ENCODE measurements at regions not wholly inside any gene's neighbourhood (a gene's known extent, or its start where the extent isn't known, plus 50 kb on each side); places are given as distances from the start of the nearest gene placed in this dataset.

DNA sequence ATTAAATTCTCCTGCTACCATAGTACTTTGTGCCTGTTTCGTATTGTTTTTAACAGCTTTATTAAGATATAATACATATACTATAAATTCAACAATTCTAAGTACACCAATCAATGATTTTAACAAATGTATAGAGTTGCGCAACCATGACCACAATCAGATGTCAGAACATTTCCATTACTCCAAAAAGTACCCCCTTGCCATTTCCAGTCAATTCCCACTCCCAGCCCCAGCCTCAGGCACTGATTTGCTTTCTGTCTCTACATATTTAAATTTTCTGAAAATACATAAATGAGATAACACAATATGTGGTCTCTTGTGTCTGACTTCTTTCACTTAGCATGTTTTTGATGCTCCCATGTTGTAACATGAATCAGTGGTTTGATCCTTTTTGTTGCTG lies 193.9 kb downstream of the FIGN start:
- DNase-seq = no peak

DNA sequence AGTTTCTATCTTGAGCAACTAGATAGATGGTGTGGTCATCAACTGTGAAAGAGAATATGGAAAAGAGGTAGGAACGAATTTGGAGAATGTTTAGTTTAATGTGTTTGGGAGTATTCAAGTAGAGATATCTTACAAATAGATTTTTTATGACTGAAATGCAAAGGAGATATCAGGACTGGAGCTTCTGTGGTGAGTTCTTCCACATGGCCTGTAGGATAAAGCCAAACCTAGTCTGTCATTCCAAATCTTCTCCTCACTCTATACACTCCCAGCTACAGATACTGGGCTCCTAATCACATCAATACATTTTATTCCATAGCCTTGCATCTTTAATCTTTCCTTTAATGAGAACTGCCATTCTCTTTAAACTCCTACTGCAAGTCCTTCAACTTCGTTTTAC lies 194.3 kb downstream of the FIGN start:
- DNase-seq = no peak

DNA sequence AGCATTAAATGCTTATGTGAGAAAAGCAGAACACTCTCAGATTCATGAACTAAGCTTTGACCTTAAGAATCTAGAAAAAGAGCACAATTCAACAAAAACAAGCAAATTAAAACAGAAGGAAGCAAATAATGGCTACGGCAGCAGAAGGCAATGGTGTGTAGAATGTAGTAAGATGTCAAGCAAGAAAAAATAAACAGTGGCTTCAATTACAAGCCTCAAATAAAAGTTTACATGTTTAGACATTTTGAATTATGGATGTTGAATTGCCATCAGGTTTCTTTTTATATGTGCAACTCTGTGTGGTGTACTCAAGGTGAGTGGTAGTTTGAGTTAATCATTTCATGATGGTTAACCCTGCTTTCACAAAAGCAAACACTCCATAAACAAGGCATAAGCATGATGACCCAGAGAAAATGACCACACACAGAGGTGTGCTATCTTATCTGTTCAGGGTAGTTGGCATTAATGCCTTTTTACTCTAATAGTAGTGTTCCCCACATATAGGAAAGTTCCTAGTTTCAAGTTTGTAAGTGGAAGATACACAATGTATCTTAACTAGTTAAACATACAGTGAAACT lies 207.1 kb downstream of the FIGN start:
- DNase-seq = no peak

DNA sequence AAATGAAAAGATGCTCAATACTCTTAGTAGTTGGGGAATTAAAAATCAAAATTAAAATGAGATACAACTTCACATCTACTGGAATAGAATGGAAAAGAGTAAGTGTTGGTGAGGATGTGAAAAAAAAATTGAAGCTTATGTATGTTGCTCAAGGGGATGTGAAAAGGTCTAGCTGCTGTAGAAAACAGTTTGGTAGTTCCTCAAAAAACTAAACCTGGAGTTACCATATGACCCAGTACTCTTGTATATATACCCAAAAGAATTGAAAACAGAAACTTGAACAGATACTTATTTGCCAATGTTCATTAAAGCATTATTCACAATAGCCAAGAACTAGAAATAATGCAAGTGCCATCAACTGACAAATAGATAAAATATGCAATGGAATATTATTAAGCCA lies 208.4 kb downstream of the FIGN start:
- no peak for DNase-seq

DNA sequence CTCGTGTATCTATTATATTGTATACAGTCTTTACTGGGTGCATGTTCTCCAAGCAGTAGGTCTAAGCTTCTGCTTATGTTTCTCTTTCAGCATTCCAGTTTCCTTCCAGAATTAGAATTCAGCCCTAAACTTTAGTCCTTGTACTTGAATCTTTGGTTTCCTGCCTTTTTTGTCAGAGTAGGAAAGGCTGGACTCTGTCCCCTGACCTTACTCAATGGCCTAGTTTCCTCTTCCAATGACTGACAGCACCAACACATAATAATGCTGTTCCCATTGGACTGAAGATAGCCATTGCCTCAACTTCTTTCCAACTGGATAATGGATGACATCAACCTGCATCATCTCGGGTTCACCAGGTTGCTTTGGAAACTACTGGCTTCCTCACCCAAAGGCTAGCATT lies 217.0 kb downstream of the FIGN start:
- DNase-seq = no peak

DNA sequence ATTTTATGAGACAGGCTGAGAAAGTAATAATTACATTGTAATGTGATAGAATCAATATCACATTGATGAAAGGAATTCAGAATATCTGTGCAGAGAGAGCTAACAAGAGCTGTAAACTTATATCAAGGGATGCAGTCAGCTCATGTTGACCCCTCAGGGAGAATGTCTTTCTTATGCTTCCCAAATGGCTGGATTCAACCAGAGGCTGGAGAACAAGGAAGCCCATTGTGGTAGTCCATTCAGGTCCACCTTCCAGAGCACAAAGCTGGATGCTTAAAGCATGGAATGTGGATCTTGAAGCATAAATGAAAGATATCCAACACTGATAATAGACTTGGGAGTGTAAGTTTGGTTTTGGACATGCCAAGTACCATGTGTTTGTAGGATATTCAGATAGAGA lies 220.0 kb downstream of the FIGN start:
- no peak for DNase-seq

DNA sequence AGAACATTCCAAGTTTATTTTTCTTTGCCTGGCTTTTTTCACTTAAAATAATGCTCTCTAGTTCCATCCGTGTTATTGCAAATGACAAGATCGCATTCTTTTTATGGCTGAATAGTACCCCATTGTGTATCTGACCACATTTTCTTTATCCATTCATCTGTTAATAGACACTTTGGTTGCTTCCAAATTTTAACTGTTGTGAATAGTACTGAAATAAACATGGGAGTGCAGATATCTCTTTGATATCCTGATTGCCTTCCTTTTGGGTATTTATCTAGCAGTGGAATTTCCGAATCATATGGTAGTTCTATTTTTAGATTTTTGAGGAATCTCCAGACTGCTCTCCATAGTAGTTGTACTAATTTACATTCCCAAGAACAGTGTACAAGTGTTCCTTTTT lies 230.5 kb downstream of the FIGN start:
- DNase-seq = no peak

DNA sequence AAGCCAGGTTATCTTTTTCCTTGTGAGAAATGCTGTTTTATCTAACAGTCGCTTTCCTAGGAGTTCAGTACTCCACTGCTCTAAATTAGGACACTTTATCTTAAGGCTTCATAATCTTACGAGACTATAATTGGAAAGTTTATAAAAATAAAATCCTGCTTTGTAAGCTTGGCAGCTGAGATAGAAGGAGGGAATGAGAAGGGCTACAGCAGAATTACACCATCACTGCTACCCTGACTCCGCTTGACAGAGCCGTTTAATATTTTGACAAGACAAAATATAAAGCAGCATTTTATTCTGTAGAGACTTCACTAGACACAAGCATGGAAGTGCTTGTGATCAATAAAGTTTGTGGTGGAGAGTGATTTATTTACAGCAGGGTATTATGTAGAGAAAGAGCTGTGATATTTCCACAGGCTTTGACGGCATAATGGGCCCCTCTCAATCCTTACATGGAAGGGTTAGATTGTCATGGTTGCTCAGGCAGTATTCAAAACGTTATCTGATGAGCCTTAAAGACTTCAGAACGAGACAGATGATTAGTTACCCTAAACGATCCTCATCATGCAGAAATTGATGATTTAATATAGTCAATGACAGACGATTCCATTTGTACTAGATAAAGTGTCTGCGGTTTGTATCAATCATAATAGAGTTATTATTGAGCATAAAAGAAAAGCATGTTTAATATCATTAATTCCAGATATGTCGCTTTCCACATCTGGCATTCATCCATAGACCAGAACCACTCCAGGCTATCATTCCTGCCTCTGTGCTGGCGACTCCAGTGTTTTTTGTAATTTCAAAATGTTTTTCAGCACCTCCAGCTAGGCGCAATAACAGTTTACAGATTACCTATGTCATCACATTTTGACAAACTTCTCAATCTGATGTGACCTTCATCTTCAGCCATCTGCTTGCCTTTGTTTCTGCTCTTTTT lies 242.2 kb downstream of the FIGN start:
- DNase-seq = no peak

DNA sequence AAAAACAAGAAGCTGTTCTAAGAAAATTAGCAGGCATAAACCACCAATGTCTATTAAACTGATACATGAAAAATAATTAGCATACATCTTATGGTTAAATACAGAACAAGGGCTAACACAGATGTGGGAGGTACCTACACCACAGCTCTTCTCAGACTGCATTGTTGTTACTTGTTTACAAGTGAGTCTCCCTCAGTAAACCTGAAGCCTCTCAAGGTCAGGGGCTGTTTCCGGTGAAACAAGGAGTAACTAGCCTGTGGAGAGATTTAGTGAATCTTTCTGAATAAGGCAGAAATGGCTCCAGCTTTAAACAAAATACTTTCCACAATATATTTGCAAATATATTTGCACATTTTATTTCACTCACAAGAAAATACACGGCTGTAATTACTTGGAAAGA lies 244.0 kb downstream of the FIGN start:
- DNase-seq = no peak

DNA sequence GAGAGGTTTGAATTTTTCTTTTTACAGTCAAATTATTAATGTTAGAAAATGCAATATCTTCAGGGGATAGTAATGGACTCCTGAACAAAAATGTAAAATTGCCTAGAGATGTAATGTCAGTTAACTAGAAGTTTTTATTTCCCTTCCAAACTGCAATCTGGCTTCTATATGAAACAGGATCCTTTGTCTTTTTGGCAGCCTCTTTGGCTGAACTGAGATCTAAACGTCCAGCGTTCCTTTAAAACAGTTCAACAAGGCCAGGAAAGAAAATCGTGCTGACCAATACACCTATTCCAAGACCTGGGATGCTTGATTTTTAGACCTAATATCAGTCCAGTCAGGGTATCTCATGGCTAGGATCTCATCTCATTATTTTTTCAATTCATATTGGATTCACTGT lies 245.5 kb downstream of the FIGN start:
- DNase-seq = no peak

DNA sequence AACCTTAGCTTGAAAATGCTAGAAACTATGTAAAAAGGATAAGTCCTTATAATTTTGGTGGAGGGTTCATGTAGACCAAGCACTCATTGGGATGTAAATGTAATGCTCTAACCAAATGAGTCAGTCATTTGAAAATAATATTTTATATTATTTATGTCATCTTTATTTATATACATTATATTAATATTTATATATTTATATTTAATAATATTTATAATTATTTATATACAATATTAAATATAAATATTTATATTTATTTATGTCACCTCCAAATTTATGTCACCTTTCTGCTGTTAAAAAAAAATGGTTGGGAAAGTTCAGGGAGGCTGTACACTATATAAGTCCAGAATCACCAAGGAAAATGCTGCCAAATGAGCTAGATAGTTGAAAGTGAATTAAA lies 254.3 kb downstream of the FIGN start:
- DNase-seq = no peak

DNA sequence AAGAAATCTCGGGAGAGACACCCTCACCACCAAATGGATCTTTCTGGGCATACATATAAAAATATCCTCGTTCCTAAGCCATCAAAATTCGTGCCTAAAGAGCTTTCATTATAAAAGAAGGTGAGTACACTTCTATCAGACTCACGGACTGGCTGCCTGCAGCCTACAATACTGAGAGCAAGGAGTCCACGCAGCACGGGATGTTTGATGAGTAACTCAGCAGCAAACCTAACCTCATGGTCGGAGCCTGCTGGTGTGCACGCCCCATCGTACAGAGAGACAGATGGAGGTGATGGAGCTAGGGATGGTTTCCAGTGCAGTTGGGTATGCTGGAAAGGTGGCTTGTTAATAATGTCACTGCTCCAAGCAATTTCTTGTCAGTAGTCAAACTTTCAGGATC lies 256.2 kb downstream of the FIGN start:
- no peak for DNase-seq

DNA sequence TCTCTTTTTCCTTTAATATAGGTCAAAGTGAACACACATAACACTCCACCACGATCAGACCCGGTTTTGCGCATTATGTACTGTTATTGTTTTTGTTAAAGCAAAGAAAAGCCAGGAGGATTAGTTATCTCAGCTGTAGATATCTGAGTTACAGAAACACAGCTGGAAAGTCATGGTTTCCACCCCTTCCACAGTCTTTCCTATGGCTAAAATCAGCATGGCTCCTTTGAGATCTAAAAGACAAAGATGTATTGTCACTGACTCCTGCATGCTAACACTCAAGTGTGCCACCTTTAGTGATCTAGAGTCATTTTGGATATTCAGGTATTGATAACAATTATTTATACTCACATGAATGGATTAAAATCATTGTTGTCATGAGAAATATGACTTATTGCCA lies 260.0 kb downstream of the FIGN start:
- no peak for DNase-seq

DNA sequence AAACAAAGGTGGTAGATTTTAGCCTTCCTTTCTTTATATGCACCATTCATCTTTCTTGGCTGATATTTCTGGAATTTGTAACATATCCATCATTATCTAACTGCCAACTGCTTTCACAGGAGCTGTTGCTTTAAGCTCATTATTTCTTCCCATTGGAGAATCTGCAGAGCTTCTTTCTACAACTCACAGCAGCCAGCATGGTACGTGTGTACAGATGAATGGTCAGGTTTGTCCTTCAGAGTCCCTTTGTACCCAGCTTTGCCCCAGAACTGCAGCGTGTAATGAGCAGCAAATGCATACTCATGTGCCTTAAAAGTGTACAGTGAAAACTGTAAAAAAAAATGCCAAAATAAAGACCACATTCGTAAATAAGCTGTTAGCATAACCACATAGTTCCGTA lies 260.9 kb downstream of the FIGN start:
- no peak for DNase-seq

DNA sequence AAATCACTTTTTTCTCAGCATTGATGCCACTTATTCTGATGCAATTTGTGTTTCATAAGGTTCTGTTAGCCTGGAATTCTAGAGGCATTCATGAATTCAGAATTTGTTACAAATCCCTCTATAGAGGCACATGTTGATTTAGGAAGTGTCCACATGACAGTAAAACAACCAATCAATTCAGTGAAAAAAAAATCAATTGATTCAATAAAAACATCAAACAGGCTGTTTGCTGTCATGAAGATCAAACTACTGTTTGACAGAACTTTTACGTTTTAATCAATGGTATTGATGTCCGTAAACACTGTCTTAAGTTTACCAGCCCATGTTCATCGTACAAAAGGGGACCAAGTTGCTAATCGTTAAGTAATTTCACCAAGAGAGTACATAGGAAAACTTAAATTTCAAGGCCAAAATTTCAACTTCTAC lies 261.5 kb downstream of the FIGN start:
- DNase-seq = no peak

DNA sequence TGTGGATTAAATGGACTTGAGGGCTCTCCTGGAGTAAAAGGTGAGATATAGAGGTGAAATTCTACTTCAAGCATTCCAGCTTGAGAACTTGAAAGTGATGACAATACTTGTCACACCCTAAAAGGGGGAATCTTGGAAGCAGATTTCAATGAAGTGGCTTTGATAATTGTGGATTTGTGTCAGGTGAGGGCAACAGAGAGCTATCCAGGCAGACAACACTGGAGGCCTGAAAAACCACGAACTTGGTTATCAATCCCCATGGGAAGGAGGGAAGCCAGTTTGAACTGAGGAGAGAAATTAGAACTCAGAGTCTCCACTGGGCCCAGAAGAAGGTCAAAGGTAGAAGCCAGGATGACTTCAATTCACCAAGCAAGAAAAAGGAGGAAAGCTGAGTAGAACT lies 263.9 kb downstream of the FIGN start:
- DNase-seq = no peak

DNA sequence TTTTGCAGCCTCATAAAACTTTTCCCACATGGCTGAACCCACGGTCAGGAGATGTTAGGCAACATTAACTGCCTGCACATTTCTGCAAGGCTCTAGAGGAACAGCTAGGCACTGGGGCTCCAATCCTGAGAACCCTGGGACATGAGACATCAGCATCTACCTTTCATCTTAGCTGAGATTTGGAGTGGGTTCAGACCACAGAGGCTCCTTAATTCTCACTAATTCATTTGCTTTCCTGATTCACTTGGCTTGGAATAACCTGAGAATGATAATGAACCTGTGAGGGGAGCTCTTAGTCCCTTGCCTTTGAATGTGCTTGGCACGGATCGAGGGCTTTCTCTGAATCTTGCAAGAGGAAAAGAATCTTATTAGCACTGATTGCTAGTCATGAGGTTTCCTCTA lies 266.2 kb downstream of the FIGN start:
- no peak for DNase-seq

DNA sequence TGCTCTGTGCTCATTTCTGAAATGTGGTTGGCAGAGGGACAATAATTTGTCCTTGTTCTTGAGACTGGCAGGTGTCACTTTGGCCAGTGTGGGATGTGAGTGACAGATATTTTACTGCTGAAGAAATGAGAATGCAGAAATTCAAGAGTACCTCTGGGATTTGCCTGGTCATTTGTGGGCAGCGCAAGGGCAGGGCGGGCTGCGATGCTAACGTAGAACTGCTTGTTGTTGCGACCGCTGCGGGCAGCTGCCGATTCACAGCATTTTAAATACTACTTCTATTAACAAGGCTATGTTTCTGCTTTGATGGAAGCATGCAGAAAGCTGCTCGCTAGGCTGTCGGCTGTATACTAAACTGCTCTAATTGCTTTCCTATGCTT lies 268.6 kb downstream of the FIGN start:
- DNase-seq = no peak

DNA sequence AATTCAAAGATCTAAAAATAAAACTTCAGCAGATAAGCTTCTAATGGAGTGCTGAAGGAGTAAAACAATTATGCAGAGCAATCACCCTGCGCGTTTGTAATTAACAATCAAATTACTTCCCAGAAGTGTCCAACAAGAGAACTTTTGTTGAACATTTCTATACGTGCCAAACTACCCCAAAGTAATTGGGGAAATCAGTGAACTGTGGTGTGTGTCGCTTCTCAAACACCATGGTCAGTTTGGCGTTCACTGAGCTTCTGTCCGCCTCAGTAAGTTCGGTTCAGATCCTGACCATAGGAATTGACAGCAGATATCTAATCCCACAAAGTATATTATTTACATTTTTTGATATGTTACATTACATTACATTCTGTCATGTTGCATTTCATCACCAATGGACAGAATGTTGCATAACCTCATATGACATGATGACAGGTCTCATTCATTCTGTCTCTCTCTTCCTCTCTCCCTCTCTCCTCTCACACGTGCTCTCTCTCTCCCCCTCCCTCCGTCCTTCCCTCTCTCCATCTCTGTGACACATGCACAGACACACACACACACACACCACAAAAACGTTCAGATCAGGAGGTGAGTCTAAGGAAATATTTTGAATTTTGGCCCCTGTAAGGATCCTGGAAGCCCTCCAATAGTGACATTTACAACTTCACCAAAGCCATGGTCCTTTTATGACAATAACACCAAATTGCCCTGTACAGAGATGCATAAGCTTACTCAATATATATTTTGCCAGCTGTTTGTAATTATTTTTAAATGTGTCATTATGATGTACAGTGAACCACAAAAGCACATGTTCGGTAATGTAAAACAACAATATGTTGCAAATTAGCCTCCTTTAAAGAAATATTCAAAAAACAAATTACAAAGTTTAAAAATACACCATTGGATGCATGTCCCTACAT lies 269.2 kb downstream of the FIGN start:
- no peak for DNase-seq

DNA sequence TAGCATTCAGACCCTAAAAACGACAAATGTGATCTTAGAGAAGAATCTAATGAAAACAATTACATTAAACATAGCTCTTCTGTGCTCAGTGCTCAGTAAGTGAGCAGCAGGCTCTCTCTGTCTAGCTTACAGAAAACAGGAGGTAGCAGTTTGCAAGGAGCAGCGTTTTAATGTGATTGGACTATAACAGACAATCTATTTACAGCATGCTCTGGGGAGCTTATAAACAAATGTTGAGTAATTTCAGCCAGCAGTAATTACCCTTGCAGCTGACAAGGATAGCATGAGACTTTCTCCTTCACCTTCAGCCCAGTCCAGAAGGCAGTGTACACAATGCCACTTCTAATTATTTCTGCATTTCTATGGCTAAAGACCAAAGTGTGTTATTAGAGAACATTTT lies 270.4 kb downstream of the FIGN start:
- no peak for DNase-seq

DNA sequence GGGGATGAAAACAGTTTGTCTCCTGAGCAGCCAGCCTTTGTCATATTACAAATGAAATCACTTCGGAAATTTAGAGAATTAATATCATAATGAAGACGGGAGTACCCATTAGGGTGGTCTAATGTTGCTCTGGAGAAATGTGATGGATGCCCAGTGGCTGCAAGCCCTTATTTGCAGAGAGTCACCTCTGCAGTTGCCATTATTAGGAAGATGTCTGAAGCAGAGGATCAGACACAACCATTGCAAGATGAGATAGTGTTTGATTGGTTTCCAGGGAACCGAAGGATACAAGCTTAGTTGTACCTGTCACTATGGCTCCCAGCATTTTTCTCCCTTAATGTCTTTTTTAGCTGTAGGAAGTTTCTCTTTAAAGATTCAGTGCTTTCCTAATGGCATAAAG lies 272.4 kb downstream of the FIGN start:
- DNase-seq = no peak

DNA sequence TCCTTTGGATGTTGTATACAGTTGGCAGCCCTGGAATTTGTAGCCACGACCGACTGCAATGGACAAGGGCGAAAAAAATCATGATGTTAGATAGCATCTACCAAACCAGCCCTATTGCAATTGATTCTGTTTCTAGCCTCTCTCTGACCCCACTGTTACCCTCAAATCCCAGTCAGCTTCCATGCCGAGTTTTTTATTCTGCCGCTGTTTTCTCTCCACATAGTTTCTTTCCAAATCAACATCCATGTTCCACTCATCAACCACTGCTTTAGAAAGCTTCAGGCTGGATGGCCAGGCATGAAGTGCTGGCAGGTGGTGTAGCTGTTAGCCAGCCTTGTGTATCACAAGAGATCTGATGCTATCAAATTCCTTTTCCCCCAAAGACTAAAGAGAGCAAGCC lies 272.8 kb downstream of the FIGN start:
- DNase-seq = no peak

DNA sequence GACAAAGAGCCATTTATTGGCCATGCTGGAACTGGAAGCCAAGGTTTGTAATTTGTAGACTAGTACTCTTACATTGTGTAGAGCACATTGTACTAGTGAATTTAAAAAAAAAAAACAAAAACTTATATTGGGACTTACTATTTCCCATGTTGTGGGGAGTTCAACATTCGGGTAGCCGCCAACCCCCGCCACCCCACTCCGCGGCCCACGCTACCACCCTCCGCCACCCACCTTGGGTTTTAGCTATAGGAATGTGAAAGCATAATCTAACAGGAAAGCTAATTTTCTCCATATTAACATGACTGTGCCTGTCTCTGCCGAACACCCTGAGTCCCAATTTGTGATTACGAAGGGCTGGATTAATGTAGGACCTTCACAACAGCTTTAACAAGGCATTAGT lies 275.8 kb downstream of the FIGN start:
- DNase-seq = no peak

Measured in CD4-positive, alpha-beta T cell treated with Interleukin-10 for 1 hour (primary cell).